IPS-15b (cell line): ENCODE measurements at regions not wholly inside any gene's neighbourhood (a gene's known extent, or its start where the extent isn't known, plus 50 kb on each side); places are given as distances from the start of the nearest gene placed in this dataset.
"Not testable (repeated sequence)": the region's sequence is repeated elsewhere in the genome, so short reads cannot be mapped to it uniquely, and the experiment has no call there.

Experiments used
- H3K27me3 ChIP-seq: one replicate; pipeline ENCODE4 v1.6.1; 2013; ENCODE audit warnings: low read length; ENCODE audit not compliant: control insufficient read depth, insufficient read depth
- H3K36me3 ChIP-seq: one replicate; pipeline ENCODE4 v1.6.1; 2013; ENCODE audit warnings: low read length; ENCODE audit not compliant: control insufficient read depth, insufficient read depth
- H3K4me1 ChIP-seq: one replicate; pipeline ENCODE4 v1.6.1; 2013; ENCODE audit warnings: mild to moderate bottlenecking, low read length; ENCODE audit not compliant: control insufficient read depth, insufficient read depth
- H3K4me3 ChIP-seq: one replicate; pipeline ENCODE4 v1.5.1; 2013; ENCODE audit warnings: low read depth, low read length
- H3K9ac ChIP-seq: one replicate; pipeline ENCODE4 v1.6.1; 2013; ENCODE audit warnings: low read depth, mild to moderate bottlenecking, low read length
- H3K9me3 ChIP-seq: one replicate; pipeline ENCODE4 v1.6.1; 2013; ENCODE audit warnings: mild to moderate bottlenecking, low read length; ENCODE audit not compliant: control insufficient read depth, insufficient read depth

DNA sequence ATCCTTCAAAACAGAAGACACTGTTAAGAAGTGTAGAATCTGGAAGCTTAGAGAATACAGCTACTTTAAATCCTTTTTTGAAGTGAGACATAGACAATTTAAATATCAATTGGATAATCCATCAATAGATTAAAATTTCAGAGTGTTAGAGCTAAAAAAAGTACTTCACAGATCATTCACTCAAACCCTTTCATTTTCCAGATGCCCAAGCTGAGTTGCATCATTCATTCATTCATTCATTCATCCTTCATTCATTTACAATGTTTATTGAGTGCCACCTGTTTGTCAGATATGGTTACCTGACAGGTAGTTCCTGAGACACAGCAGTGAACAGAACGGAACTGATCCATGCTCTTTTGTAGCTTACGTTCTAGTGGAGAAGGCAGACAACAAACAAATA is 290.7 kb upstream of the MTPN start:
- Histone ChIP-seq H3K4me3 (no peak overlapping the region), H3K27me3 (no peaks in the 10 kb centered on the region), H3K9me3 (peaks cover 4% of the 10 kb centered on the region), H3K9ac (no peak overlapping the region), H3K36me3 (no peaks in the 10 kb centered on the region), H3K4me1 (no peaks in the 10 kb centered on the region)

DNA sequence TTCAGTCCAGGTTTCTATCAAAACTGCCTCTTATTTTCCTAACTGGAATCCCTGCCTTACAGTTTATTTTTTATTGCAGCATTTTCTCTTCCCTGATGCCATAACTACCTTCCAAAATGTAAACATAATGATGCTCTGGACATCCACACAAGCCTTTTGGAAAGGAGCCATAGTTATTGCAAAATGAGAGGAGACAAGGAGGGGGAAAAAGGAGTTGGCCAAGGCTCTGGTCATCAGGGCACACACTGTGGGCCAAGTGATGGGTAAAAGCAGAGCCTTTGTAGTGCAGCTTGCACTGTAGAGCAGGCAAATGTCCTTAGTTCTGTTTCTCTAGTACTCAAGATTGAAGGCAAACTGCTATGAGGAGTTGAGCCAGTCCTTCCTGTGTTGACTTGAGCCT is 289.3 kb upstream of the MTPN start:
- peaks cover 4% of the 10 kb centered on the region for H3K9me3 ChIP-seq
- H3K4me1 ChIP-seq: no peaks in the 10 kb centered on the region
- no peaks in the 10 kb centered on the region for H3K27me3 ChIP-seq
- H3K4me3 ChIP-seq: no peak overlapping the region
- H3K9ac ChIP-seq: no peak overlapping the region
- no peaks in the 10 kb centered on the region for H3K36me3 ChIP-seq

DNA sequence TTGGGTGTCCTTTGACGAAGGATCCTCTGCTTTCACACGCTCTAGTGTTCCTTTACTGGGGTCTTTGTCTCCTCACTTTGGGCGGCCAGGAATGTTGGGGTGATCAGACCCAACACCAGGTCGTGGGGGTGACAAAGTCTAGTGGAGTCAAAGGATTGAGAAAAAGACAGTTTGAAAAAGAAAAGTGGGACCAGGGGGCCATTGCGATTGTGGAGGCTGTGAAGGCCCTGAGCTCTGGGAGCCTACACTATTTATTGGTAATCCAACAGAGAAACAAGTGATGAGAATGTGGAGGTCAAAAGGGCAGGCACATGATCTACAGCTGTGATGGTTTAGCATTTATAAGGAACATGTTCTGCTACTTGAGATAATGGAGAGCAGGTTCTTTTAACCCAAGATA is 287.1 kb upstream of the MTPN start:
- H3K4me3 ChIP-seq, H3K27me3 ChIP-seq, H3K4me1 ChIP-seq, H3K36me3 ChIP-seq, H3K9ac ChIP-seq: not testable (repeated sequence)
- peaks cover 14% of the 10 kb centered on the region for H3K9me3 ChIP-seq

DNA sequence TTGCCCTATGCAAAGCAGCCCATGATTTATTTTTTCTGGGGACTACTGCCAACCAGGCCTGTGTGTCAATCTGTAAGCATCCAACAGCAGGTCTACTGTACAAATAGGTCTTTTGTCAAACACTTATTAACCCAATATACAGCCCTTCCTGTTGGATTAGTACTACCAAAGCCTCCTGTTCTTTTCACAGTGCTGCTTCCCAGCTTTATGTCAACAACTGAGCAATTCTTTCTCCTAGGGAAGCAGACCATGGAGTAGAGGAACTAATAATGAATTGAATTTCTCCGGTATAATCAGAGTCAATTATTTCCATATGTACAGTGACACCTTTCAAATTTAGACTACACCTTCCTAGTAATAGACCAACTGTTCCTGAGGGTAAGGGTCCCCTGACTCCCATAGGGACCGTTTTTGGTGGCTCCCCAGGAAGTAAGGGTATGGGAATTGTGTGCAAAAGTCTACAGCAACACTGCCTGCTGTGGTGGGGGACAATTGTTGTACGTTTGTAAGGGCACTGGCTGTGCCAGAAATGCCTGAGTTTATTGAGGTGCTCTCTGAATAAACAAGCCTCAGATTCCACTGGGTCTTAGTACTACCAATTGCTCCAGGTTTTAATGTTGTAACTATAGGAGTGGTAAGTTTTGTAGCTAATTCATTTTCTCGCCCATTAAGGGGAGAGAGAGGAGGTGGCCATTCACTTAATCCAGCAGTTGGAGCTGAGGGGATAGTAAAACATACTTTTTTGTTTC is 286.1 kb upstream of the MTPN start:
- H3K9ac ChIP-seq, H3K27me3 ChIP-seq, H3K36me3 ChIP-seq, H3K4me3 ChIP-seq, H3K4me1 ChIP-seq: not testable (repeated sequence)
- peaks cover 14% of the 10 kb centered on the region for H3K9me3 ChIP-seq

DNA sequence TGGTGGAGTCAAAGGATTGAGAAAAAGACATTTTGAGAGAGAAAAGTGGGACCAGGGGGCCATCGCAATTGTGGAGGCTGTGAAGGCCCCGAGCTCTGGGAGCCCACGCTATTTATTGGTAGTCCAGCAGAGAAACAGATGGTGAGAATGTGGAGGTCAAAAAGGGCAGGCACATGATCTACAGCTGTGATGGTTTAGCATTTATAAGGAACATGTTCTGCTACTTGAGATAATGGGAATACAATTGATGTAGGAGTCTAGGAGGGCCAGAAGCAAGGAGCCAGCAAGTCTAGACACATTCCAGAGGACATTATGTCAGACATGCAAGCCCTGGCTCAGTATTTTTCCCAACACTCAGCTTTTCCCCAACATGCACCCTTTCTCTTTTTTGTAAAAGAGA is 283.4 kb upstream of the MTPN start:
- peaks cover 13% of the 10 kb centered on the region for H3K9me3 ChIP-seq
- not testable (repeated sequence) for H3K27me3 ChIP-seq, H3K4me3 ChIP-seq, H3K36me3 ChIP-seq, H3K4me1 ChIP-seq, H3K9ac ChIP-seq

DNA sequence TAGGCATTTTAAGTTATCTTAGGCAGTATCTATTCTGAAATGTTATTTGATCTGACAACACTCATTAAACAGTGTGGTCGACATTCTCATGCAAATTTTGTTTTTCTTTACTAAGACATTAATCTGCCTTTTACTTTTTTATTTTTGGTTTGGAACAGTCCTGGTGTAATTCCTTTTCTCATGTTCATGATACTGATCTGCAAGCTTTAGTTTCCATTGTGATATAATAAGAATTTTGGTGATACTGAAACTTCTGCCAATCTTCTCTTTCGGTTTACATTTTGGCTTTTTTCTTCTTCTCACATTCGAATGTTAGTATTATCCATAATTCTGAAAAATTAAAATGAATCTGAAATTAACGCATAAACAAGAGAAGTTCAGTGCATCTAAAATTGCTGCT is 281.9 kb upstream of the MTPN start:
- H3K9ac ChIP-seq: no peak overlapping the region
- H3K36me3 ChIP-seq: no peaks in the 10 kb centered on the region
- H3K27me3 ChIP-seq: no peaks in the 10 kb centered on the region
- peaks cover 10% of the 10 kb centered on the region for H3K9me3 ChIP-seq
- no peaks in the 10 kb centered on the region for H3K4me1 ChIP-seq
- no peak overlapping the region for H3K4me3 ChIP-seq

DNA sequence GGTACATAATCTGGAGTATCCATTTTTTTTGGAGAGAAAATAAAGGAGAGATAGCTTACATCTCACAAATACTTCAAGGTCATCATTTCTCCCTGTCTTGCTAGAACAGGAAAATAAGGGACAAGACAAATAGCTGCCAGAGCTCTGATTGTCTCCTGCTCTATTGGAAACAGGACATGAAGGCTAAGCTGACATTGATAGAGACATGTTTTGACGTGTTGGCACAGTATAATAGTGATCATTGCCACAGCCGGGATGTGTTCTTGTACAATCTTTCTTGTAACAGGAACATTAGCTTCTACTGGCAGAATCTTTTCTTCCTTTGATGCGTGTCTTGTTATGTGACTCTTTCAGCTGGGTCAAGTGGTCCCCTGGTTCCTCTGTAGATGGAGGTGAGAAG is 279.3 kb upstream of the MTPN start:
- no peaks in the 10 kb centered on the region for H3K36me3 ChIP-seq
- H3K4me3 ChIP-seq: no peak overlapping the region
- no peaks in the 10 kb centered on the region for H3K27me3 ChIP-seq
- H3K9me3 ChIP-seq: peaks cover 10% of the 10 kb centered on the region
- H3K4me1 ChIP-seq: no peaks in the 10 kb centered on the region
- no peak overlapping the region for H3K9ac ChIP-seq

DNA sequence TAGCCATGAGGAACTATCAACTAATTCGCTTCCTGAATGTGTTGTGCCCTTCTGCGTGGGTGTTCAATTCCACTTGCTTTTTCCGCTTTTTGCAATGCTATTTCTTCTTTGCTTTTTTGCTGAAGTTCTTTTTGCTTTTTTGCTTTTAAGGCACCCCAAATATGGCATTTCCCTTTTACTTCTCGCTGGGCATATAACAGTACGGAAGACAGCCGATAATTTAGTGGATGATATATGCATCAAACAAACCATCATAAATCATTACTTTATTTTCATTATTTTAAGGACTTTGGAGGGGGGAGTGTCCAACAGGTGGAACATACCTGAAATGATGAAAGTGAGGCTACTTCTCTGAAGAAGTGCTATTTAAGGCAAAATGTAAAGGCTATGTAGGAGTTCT is 277.0 kb upstream of the MTPN start:
- Histone ChIP-seq H3K4me3 (no peak overlapping the region), H3K4me1 (no peaks in the 10 kb centered on the region), H3K27me3 (no peaks in the 10 kb centered on the region), H3K9ac (no peak overlapping the region), H3K9me3 (no peaks in the 10 kb centered on the region), H3K36me3 (no peaks in the 10 kb centered on the region)

DNA sequence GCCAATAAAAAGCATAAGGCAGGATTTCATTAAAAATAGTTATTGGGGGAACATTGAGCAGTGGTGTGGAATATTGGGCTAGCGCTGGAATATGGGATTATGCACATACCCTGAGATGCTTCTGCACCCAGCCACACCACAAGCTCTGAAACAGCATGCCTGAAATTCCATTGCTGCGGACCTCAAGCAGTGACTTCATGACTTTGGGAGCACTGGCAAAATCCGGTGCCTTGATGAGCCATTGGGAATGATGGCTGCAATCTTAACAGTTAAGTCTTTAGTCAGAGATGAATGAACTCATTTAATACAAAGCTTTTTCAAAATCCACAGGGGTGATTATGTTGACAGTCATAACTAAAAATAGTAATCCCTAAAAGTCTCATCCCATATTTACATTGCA is 274.7 kb upstream of the MTPN start:
- Histone ChIP-seq H3K9ac (no peak overlapping the region), H3K4me1 (no peaks in the 10 kb centered on the region)

DNA sequence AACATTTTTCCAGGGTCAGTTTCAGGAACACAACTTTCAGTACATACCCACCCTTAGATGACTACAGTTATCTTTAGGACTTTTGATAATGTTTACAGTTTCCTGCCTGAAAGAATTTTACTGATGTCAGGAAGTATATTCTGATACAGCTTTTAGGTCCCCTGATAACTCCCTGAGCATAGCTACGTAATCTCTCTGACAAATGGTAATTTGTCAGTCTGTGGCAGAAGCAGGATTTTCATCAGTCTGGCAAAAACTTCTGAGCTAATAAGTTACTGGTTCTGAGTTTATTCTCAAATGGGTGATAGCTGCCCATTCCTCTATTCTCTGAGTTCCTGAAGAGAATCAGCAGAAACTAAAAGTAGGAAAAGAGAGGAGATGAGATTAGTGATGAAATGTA is 270.1 kb upstream of the MTPN start:
- Histone ChIP-seq H3K9me3 (no peaks in the 10 kb centered on the region), H3K27me3 (no peaks in the 10 kb centered on the region), H3K36me3 (no peaks in the 10 kb centered on the region), H3K9ac (no peak overlapping the region), H3K4me1 (no peaks in the 10 kb centered on the region), H3K4me3 (no peak overlapping the region)

More for the DNA sequence above, 274.7 kb upstream of the MTPN start:
- no peak overlapping the region for H3K4me3 ChIP-seq
- no peaks in the 10 kb centered on the region for H3K9me3 ChIP-seq
- no peaks in the 10 kb centered on the region for H3K27me3 ChIP-seq
- H3K36me3 ChIP-seq: no peaks in the 10 kb centered on the region

DNA sequence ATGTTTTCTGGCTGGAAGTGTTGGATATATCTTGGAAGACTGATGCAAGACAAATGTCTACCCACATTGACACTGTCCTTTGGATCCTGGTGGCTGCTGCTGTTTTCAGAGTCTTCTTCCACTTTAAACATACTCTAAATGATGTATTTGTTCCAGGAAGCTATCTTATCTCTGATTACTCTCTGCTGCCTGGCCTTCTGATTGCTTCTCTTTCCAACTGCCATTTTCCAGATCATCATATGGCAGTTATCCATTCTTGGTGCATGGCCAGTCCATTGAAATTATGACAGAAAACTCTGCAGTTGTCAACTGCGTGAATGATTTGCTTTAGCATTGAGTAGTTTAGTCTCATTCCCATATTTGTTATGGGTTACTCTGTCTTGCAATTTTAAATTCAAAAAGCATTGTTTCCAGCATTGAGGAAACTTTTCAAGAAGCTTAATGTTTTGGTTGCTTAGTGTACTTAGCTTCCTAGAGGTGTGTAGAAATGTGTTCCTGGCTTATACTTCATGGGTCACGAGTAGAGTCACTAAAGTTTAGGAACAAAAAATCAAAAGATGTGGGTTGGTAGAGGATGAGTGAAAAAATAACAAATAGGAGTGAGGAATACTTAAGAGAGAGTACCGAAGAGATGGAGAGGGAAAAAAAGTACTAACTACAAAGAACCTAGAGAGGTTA is 268.3 kb upstream of the MTPN start:
- H3K4me1 ChIP-seq: no peaks in the 10 kb centered on the region
- H3K4me3 ChIP-seq: no peak overlapping the region
- H3K27me3 ChIP-seq: no peaks in the 10 kb centered on the region
- no peaks in the 10 kb centered on the region for H3K9me3 ChIP-seq
- no peak overlapping the region for H3K9ac ChIP-seq
- H3K36me3 ChIP-seq: no peaks in the 10 kb centered on the region

DNA sequence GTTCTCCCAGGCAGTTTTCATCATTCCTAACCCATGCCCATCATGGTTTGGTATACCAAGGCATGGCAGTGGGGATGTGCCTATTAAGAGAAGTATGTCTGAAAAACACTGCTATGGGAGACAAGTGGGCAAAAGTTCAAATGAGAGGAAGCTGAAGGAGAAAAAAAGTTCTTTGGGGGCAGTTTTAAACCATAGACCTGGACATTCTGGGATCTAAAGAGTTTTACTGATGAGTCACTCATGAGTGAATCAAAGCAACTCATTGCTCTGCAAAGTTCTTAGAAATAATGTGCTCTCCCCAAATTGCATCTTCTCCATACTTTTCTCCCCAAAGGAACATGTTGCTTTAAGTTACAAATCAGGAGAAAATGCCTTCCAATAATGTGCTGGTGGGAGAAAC is 256.9 kb upstream of the MTPN start:
- Histone ChIP-seq H3K9me3 (peaks cover 2% of the 10 kb centered on the region), H3K4me3 (no peak overlapping the region), H3K27me3 (no peaks in the 10 kb centered on the region), H3K4me1 (no peaks in the 10 kb centered on the region), H3K9ac (no peak overlapping the region), H3K36me3 (no peaks in the 10 kb centered on the region)
